Stomach smooth muscle (tissue), 2 donors: ENCODE measurements at regions not wholly inside any gene's neighbourhood (a gene's known extent, or its start where the extent isn't known, plus 50 kb on each side); places are given as distances from the start of the nearest gene placed in this dataset.

Source experiments
- H3K27ac ChIP-seq: one replicate; pipeline ENCODE4 v1.7.0; 2013; ENCODE audit warnings: mild to moderate bottlenecking, low read length, inconsistent platforms
- H3K27me3 ChIP-seq, 2 donors: one replicate each; pipeline ENCODE4 v1.7.0; 2013; ENCODE audit warnings: low read length in 2 of 2; ENCODE audit not compliant: insufficient read depth in 2 of 2, control insufficient read depth in 1 of 2
- H3K36me3 ChIP-seq, 2 donors: one replicate each; pipeline ENCODE4 v1.7.0; 2013; ENCODE audit warnings: low read length in 2 of 2; ENCODE audit not compliant: control insufficient read depth in 2 of 2, insufficient read depth in 2 of 2
- H3K4me1 ChIP-seq: one replicate; pipeline ENCODE4 v1.7.0; 2013; ENCODE audit warnings: low read length; ENCODE audit not compliant: control insufficient read depth, insufficient read depth
- H3K4me3 ChIP-seq, 2 donors: one replicate each; pipeline ENCODE4 v1.7.0; 2013; ENCODE audit warnings: low read length in 2 of 2
- H3K9ac ChIP-seq, 2 donors: one replicate each; pipeline ENCODE4 v1.7.0; 2013; ENCODE audit warnings: low read length in 2 of 2, mild to moderate bottlenecking in 1 of 2
- H3K9me3 ChIP-seq, 2 donors: one replicate each; pipeline ENCODE4 v1.7.0; 2013; ENCODE audit warnings: low read length in 2 of 2; ENCODE audit not compliant: control insufficient read depth in 2 of 2
- donor health status: healthy.
- donor health status: Pancreatic carcinoma.

DNA sequence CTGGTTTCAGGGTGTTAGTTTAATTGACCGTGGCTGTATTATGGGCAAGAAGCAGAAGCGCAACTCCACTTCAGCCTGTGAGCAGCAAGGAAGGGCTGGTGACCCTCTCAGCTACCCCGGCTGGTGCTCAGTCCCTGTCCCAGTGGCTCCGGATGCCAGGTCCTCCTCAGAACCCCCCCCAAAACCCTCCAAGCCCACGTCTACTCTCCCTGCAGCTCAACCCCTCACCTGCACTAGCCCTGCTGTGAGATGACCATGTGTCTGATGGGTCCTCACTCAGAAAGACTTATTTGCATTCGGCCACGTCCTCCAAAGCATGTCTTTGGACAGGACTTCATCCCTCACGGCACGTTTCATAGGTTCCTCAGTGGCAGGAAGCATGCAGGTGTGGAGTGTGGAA, 119.7 kb upstream of the ALKAL2 start:
- no peak overlapping the region for H3K9ac ChIP-seq
- no peak overlapping the region for H3K4me3 ChIP-seq
- H3K9me3 ChIP-seq: peaks cover 3 to 5% of the 10 kb centered on the region in 2 donors
- no peaks in the 10 kb centered on the region for H3K4me1 ChIP-seq
- H3K27ac ChIP-seq: no peak overlapping the region
- H3K27me3 ChIP-seq: peaks cover 0 to 9% of the 10 kb centered on the region in 2 donors
- H3K36me3 ChIP-seq: no peaks in the 10 kb centered on the region

DNA sequence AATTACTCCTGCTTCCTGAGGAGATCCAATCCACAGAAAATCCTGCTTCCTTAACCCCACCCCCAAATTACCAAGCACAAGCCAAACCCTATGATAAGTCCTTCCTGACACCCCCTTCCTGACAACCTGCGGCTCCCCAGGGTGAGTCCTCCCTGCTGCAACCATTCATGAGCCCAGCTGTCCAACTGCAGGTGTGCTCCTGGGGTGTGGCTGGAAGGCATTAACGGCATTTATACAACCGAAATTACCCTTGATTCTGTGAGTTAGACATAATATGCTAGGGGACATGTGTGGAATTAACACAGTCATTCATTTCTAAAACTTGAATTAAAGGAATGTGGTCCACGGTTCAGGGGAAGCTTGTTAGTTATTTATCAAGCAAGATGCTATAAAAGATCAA, 119.0 kb upstream of the ALKAL2 start:
- no peak overlapping the region for H3K9ac ChIP-seq
- no peak overlapping the region for H3K4me3 ChIP-seq
- H3K36me3 ChIP-seq: no peaks in the 10 kb centered on the region
- H3K4me1 ChIP-seq: no peaks in the 10 kb centered on the region
- no peak overlapping the region for H3K27ac ChIP-seq
- peaks cover 0 to 9% of the 10 kb centered on the region in 2 donors for H3K27me3 ChIP-seq
- peaks cover 3 to 5% of the 10 kb centered on the region in 2 donors for H3K9me3 ChIP-seq

DNA sequence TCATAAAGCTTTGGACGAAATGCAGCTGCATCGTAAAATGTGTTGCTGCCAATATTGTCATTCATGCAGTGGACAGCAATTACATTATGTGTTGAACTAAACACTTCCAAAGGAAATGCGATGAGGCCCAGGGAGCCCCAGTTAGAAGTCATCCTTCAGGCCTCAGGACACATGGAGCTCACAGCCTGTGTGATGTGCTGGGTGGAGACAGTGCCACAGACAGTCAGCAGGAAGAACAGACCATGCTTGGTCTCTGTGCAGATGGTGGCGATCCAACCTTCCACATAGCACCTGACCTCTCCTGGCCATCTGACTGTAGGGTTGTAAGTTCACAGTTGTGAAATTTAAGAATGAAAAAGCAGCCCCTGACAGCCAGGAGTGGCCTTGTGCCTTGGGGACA, 118.3 kb upstream of the ALKAL2 start:
- Histone ChIP-seq H3K9me3 (peaks cover 3 to 5% of the 10 kb centered on the region in 2 donors), H3K4me1 (no peaks in the 10 kb centered on the region), H3K27me3 (peaks cover 0 to 9% of the 10 kb centered on the region in 2 donors), H3K36me3 (no peaks in the 10 kb centered on the region), H3K27ac (no peak overlapping the region), H3K4me3 (no peak overlapping the region), H3K9ac (no peak overlapping the region)

DNA sequence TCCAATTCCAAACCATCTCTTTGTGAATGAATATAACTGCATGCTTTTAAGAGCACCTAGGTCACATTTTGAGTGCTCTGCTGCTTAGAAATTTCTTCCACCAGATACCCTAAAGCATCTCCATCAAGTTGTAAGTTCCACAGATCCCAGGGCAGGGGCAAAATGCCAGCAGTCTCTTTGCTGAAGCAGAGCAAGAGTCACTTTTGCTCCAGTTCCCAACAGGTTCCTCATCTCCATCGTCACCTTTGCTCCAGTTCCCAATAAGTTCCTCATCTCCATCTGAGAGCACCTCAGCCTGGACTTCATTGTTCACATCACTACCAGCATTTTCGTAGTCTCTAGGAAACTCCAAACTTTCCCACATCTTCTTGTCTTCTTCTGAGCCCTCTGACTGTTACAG, 116.7 kb upstream of the ALKAL2 start:
- Histone ChIP-seq H3K27me3 (peaks cover 0 to 5% of the 10 kb centered on the region in 2 donors), H3K9me3 (peaks cover 0 to 3% of the 10 kb centered on the region in 2 donors), H3K4me3 (no peak overlapping the region), H3K36me3 (no peaks in the 10 kb centered on the region), H3K4me1 (no peaks in the 10 kb centered on the region), H3K9ac (no peak overlapping the region), H3K27ac (no peak overlapping the region)

DNA sequence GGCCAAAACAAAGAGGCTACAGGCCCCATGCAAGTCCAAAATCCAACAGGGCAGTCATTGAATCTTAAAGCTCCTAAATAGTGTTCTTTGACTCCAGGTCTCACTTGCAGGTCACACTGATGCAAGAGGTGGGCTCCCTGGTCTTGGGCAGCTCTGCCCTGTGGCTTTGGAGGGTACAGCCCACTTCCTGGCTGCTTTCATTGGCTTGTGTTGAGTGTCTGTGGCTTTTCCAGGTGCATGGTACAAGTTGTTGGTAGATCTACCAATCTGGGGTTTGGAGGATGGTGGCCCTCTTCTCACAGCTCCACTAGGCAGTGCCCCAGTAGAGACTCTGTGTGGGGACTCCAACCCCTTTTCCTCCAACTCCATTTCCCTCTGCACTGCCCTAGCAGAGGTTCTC, 115.8 kb upstream of the ALKAL2 start:
- peaks cover 0 to 3% of the 10 kb centered on the region in 2 donors for H3K9me3 ChIP-seq
- H3K36me3 ChIP-seq: no peaks in the 10 kb centered on the region
- H3K27me3 ChIP-seq: peaks cover 0 to 4% of the 10 kb centered on the region in 2 donors
- no peaks in the 10 kb centered on the region for H3K4me1 ChIP-seq
- no peak overlapping the region for H3K9ac ChIP-seq
- no peak overlapping the region for H3K4me3 ChIP-seq
- no peak overlapping the region for H3K27ac ChIP-seq

DNA sequence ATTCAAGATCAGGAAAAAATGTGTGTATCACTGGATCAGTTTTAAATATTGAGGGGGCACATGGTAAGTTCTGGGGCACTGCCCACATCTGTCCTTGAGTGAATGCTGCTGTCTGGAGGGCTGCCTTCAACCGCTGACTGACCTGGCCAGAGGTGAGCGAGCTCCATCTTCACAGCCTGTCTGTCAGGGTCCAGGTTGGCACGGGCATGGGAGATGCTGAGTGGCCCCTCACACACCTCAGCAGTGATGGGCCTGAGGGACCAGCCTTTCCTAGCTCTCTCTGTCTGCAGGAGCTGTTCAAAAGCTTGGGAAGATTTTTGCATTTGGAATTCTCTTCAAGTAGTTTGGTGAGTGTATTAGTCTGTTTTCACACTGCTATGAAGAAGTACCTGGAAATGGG, 114.8 kb upstream of the ALKAL2 start:
- no peak overlapping the region for H3K9ac ChIP-seq
- H3K27ac ChIP-seq: no peak overlapping the region
- H3K9me3 ChIP-seq: peaks cover 0 to 3% of the 10 kb centered on the region in 2 donors
- H3K4me1 ChIP-seq: no peaks in the 10 kb centered on the region
- peaks cover 0 to 2% of the 10 kb centered on the region in 2 donors for H3K27me3 ChIP-seq
- no peaks in the 10 kb centered on the region for H3K36me3 ChIP-seq
- H3K4me3 ChIP-seq: no peak overlapping the region

DNA sequence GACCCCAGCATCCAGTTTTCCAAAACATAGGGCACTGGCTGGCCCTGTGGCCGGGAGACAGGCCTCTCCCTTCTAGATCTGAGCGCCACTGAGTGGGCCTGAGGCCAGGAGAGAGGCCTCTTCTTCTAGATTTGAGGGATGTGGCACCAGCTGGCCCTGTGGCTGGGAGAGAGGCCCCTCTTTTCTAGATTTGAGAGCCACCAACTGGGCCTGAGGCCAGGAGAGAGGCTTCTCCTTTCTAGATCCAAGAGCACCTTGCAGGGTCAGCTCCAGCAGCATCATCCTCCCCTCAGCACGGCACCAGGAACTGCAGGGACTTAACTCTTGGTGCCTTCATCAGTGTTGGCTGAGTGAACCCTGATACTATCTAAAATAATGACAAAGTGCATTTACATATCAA, 114.3 kb upstream of the ALKAL2 start:
- no peak overlapping the region for H3K4me3 ChIP-seq
- no peaks in the 10 kb centered on the region for H3K4me1 ChIP-seq
- H3K27me3 ChIP-seq: peaks cover 0 to 2% of the 10 kb centered on the region in 2 donors
- H3K9me3 ChIP-seq: peaks cover 0 to 3% of the 10 kb centered on the region in 2 donors
- H3K36me3 ChIP-seq: no peaks in the 10 kb centered on the region
- no peak overlapping the region for H3K27ac ChIP-seq
- H3K9ac ChIP-seq: no peak overlapping the region

DNA sequence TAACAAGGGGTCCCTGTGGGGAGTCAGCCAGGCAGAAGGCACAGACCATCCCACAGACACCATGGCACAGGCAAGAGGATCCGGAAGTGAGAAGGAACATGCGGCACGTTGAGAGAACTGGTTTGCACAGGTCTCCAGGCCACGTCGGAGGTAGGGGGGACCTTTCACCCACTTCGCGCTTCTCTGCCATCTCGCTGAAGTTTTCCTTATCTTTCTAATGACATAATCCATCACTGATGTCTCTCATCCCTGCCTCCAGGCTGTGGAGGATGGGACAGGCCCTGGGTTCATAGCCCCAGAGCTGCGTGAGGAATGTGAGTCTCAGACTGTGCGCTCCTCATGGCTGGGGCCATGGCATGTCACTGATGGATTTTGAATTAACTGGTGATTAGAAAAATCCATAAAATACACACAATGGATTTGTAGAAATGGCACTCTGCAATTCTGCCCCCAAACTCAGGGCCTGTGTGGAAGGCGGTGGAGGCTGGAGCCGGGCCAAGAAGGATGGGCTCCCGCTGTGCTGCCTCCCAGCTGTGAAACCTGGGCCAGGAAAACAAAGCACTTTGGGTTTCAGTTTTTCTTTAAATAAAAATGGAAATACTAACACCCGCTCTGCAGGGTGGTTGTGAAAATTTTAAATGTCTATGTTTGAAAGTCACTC, 113.3 kb upstream of the ALKAL2 start:
- H3K27ac ChIP-seq: no peak overlapping the region
- H3K4me3 ChIP-seq: no peak overlapping the region
- no peaks in the 10 kb centered on the region for H3K36me3 ChIP-seq
- H3K9me3 ChIP-seq: peaks cover 0 to 3% of the 10 kb centered on the region in 2 donors
- peaks cover 0 to 2% of the 10 kb centered on the region in 2 donors for H3K27me3 ChIP-seq
- H3K4me1 ChIP-seq: no peaks in the 10 kb centered on the region
- no peak overlapping the region for H3K9ac ChIP-seq

DNA sequence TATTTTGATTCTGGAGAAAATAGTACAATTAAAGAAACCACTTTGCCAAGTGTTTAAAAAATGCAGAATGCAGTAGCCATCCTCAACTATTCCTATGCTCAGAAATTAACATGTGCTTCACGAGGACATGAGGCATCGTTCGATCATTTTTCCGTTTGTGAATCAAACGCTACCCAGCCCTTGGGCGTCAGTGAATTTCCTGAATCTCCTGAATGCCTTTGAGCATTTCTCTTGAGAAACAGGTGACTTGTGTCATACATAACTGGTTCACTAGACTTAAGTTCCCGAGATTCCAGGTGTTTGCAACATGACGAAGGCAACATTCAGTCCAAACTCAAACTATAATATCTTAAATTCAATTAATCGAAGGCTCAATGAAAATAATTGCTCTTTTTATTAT, 110.0 kb upstream of the ALKAL2 start:
- H3K27ac ChIP-seq: no peak overlapping the region
- H3K4me3 ChIP-seq: no peak overlapping the region
- no peak overlapping the region for H3K9ac ChIP-seq
- H3K9me3 ChIP-seq: no peaks in the 10 kb centered on the region
- H3K36me3 ChIP-seq: no peaks in the 10 kb centered on the region
- H3K4me1 ChIP-seq: no peaks in the 10 kb centered on the region
- H3K27me3 ChIP-seq: peaks cover 0 to 5% of the 10 kb centered on the region in 2 donors

DNA sequence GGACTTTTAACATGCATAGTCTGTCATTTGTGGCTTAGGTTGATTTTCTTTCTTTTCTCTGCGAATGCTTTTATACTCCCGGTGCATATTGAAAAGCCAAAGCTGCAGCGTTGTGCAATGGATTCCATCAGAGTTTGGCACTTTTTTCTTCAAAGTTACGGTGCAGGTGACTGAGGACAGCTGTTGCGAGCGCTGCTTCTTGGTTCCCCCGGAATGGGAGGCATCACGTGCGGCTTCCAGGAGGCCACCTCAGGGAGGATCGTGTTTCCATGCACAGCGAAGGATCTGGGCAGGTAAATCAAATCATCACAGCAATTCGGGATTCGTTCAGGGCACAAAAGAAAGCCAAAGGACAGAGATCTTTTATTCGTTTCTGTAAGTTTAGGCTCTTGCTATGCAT, 109.6 kb upstream of the ALKAL2 start:
- Histone ChIP-seq H3K9ac (no peak overlapping the region), H3K27me3 (peaks cover 0 to 9% of the 10 kb centered on the region in 2 donors), H3K9me3 (no peaks in the 10 kb centered on the region), H3K4me3 (no peak overlapping the region), H3K36me3 (no peaks in the 10 kb centered on the region), H3K27ac (no peak overlapping the region), H3K4me1 (no peaks in the 10 kb centered on the region)

DNA sequence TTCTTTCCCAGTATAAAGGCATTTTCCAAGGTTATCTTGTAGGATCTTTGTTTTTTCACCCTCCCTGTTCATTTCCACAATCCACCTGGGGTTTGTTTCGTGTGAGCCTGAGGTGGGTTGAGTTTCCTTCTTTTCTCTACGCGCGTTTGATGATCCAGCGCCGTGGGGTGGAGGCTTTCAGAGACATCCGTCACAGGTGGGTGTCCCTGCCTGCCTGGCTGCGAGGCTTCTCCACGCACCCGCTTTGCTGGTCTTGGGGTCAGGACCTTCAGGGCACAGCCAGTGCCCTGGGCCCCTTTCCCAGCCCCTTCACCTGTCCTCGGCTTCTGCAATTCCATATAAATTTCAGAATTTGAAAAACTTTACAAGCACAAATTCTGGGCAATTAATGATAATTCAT, 109.0 kb upstream of the ALKAL2 start:
- Histone ChIP-seq H3K27me3 (peaks cover 1 to 9% of the 10 kb centered on the region in 2 donors), H3K36me3 (no peaks in the 10 kb centered on the region), H3K4me3 (no peak overlapping the region), H3K4me1 (no peaks in the 10 kb centered on the region), H3K9me3 (no peaks in the 10 kb centered on the region), H3K27ac (no peak overlapping the region), H3K9ac (no peak overlapping the region)
